Gastroesophageal sphincter (tissue), 3 donors: ENCODE measurements at regions not wholly inside any gene's neighbourhood (a gene's known extent, or its start where the extent isn't known, plus 50 kb on each side); places are given as distances from the start of the nearest gene placed in this dataset.

Source experiments
- POLR2A ChIP-seq, 2 donors: fragments of 450-650 bp; IDR thresholded peaks; one replicate each; pipeline ENCODE4 v1.6.1; 2017; ENCODE audit warnings: antibody characterized with exemption in 2 of 2, mild to moderate bottlenecking in 2 of 2, moderate library complexity in 1 of 2
- POLR2AphosphoS5 ChIP-seq: sonication (generic); formaldehyde crosslinking; IDR thresholded peaks from one replicate; pipeline ENCODE4 v1.6.1; 2017; ENCODE audit warnings: antibody characterized with exemption
- TF ChIP-seq, protein P1 (sequence below), 4 experiments: fragments of 200-600 bp in 2 of 4; fragments of 450-650 bp in 2 of 4; sonication (generic) in 1 of 4; IDR thresholded peaks; one replicate each; pipeline ENCODE4 v1.5.1; 2017 to 2019; ENCODE audit warnings: antibody characterized with exemption in 4 of 4, mild to moderate bottlenecking in 2 of 4, moderate library complexity in 2 of 4

DNA sequence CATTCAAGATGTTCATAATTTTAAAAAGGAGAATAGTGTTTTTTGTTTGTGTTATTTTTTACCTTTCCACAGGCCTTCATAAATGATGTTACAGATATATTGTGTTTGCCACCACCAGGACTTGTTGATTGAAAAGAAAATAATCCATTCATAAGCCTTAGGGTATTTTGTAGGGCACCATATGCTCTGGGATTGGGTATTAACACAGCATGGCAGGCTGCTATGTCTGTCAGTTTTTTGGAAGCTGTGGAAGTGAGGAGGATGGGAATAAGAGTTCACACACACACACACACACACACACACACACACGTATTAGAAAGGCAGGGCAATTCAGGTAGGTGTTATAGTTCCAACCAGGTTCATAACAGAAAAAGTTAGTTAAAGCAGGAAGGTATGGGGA lies 237.9 kb downstream of the HDGFL1 start:
- TF ChIP-seq POLR2A (IDR thresholded peaks at IDR 0.05) (no peak), POLR2AphosphoS5 (no peak)
- TF ChIP-seq, protein P1, sequence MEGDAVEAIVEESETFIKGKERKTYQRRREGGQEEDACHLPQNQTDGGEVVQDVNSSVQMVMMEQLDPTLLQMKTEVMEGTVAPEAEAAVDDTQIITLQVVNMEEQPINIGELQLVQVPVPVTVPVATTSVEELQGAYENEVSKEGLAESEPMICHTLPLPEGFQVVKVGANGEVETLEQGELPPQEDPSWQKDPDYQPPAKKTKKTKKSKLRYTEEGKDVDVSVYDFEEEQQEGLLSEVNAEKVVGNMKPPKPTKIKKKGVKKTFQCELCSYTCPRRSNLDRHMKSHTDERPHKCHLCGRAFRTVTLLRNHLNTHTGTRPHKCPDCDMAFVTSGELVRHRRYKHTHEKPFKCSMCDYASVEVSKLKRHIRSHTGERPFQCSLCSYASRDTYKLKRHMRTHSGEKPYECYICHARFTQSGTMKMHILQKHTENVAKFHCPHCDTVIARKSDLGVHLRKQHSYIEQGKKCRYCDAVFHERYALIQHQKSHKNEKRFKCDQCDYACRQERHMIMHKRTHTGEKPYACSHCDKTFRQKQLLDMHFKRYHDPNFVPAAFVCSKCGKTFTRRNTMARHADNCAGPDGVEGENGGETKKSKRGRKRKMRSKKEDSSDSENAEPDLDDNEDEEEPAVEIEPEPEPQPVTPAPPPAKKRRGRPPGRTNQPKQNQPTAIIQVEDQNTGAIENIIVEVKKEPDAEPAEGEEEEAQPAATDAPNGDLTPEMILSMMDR (IDR thresholded peaks at IDR 0.05) = no peak
